Uterus (tissue), 3 donors: ENCODE measurements at regions not wholly inside any gene's neighbourhood (a gene's known extent, or its start where the extent isn't known, plus 50 kb on each side); places are given as distances from the start of the nearest gene placed in this dataset.
"Not testable (repeated sequence)": the region's sequence is repeated elsewhere in the genome, so short reads cannot be mapped to it uniquely, and the experiment has no call there.

ENCODE experiments used
- DNase-seq, 2 donors: peaks; one replicate each; pipeline ENCODE4 v3.0.0-alpha.2; 2019 to 2020
- H3K27ac ChIP-seq, 2 donors: fragments of 200-600 bp; sonication (generic); 1 replicate in 1 of 2; 2 replicates in 1 of 2; pipeline ENCODE4 v1.5.1; 2016 to 2018
- H3K27me3 ChIP-seq, 2 donors: fragments of 200-600 bp; sonication (generic); one replicate each; pipeline ENCODE4 v1.5.1; 2018 to 2019; ENCODE audit warnings: control low read depth in 1 of 2
- H3K36me3 ChIP-seq, 2 donors: fragments of 200-600 bp; sonication (generic); one replicate each; pipeline ENCODE4 v1.5.1; 2019; ENCODE audit warnings: control low read depth in 1 of 2
- H3K4me1 ChIP-seq, 2 donors: fragments of 200-600 bp; sonication (generic); one replicate each; pipeline ENCODE4 v1.5.1; 2018 to 2019; ENCODE audit warnings: control low read depth in 1 of 2
- H3K4me3 ChIP-seq, 2 donors: fragments of 200-600 bp; sonication (generic); 1 replicate in 1 of 2; 2 replicates in 1 of 2; pipeline ENCODE4 v1.5.1; 2018 to 2019; ENCODE audit warnings: mild to moderate bottlenecking in 1 of 2
- H3K9me3 ChIP-seq, 2 donors: fragments of 200-600 bp; sonication (generic); one replicate each; pipeline ENCODE4 v1.5.1; 2019; ENCODE audit warnings: control low read depth in 1 of 2
- POLR2A ChIP-seq, 2 donors: fragments of 450-650 bp; IDR thresholded peaks; one replicate each; pipeline ENCODE4 v1.6.1; 2016; ENCODE audit warnings: antibody characterized with exemption in 2 of 2, mild to moderate bottlenecking in 1 of 2, moderate library complexity in 1 of 2
- intact Hi-C: fragments of 100-400 bp; cut with DNase I; formaldehyde crosslinking; loops from one replicate; pipeline ENCODE4 v1.15.1; 2023; ENCODE audit warnings: low total_unique reads
- TF ChIP-seq, protein P1 (sequence below), 4 experiments: fragments of 200-600 bp in 2 of 4; fragments of 450-650 bp in 2 of 4; sonication (generic) in 2 of 4; IDR thresholded peaks; one replicate each; pipeline ENCODE4 v1.5.1; 2016 to 2019; ENCODE audit warnings: antibody characterized with exemption in 4 of 4, mild to moderate bottlenecking in 2 of 4, moderate library complexity in 1 of 4
- donor health status: DM: yes; HTN: yes; CAD: no.

- Histone ChIP-seq H3K36me3 (no peaks in the 10 kb centered on the region), H3K27me3 (no peaks in the 10 kb centered on the region), H3K4me3 (no peak overlapping the region), H3K27ac (no peak overlapping the region), H3K4me1 (no peaks in the 10 kb centered on the region), H3K9me3 (no peaks in the 10 kb centered on the region)
- TF ChIP-seq POLR2A (IDR thresholded peaks at IDR 0.05), result no peak
- TF ChIP-seq, protein P1, sequence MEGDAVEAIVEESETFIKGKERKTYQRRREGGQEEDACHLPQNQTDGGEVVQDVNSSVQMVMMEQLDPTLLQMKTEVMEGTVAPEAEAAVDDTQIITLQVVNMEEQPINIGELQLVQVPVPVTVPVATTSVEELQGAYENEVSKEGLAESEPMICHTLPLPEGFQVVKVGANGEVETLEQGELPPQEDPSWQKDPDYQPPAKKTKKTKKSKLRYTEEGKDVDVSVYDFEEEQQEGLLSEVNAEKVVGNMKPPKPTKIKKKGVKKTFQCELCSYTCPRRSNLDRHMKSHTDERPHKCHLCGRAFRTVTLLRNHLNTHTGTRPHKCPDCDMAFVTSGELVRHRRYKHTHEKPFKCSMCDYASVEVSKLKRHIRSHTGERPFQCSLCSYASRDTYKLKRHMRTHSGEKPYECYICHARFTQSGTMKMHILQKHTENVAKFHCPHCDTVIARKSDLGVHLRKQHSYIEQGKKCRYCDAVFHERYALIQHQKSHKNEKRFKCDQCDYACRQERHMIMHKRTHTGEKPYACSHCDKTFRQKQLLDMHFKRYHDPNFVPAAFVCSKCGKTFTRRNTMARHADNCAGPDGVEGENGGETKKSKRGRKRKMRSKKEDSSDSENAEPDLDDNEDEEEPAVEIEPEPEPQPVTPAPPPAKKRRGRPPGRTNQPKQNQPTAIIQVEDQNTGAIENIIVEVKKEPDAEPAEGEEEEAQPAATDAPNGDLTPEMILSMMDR (IDR thresholded peaks at IDR 0.05), result no peak
- intact Hi-C loops, result no loop called here
- DNase-seq, result no peak
Measured at GRCh38 chr5:112049738-112050137, 292.7 kb upstream of the NREP start.

- H3K27ac ChIP-seq, result no peak overlapping the region
- no peak overlapping the region for H3K4me3 ChIP-seq
- no peaks in the 10 kb centered on the region for H3K36me3 ChIP-seq
- no peak for TF ChIP-seq POLR2A (IDR thresholded peaks at IDR 0.05)
- TF ChIP-seq, protein P1 (IDR thresholded peaks at IDR 0.05), result no peak
- H3K9me3 ChIP-seq, result no peaks in the 10 kb centered on the region
- intact Hi-C loops, result no loop called here
- no peaks in the 10 kb centered on the region for H3K4me1 ChIP-seq
- H3K27me3 ChIP-seq, result no peaks in the 10 kb centered on the region
- DNase-seq, result no peak
Measured at GRCh38 chr5:112036206-112036605, 279.2 kb upstream of the NREP start.

GRCh38 chr5:112034421-112034979 lies 277.5 kb upstream of the NREP start:
- Histone ChIP-seq H3K27me3 (no peaks in the 10 kb centered on the region), H3K27ac (no peak overlapping the region), H3K36me3 (no peaks in the 10 kb centered on the region), H3K4me1 (no peaks in the 10 kb centered on the region), H3K9me3 (no peaks in the 10 kb centered on the region), H3K4me3 (no peak overlapping the region)
- no peak for DNase-seq
- intact Hi-C loops, result no loop called here
- TF ChIP-seq, protein P1 (IDR thresholded peaks at IDR 0.05), result no peak
- TF ChIP-seq POLR2A (IDR thresholded peaks at IDR 0.05), result no peak

DNA sequence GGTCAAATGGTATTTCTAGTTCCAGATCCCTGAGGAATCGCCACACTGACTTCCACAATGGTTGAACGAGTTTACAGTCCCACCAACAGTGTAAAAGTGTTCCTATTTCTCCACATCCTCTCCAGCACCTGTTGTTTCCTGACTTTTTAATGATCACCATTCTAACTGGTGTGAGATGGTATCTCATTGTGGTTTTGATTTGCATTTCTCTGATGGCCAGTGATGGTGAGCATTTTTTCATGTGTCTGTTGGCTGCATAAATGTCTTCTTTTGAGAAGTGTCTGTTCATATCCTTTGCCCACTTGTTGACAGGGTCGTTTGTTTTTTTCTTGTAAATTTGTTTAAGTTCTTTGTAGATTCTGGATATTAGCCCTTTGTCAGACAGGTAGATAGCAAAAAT lies 269.9 kb upstream of the NREP start:
- H3K36me3 ChIP-seq, DNase-seq, H3K27ac ChIP-seq, H3K4me1 ChIP-seq, H3K9me3 ChIP-seq, intact Hi-C loops, H3K4me3 ChIP-seq, H3K27me3 ChIP-seq: not testable (repeated sequence)

- Histone ChIP-seq H3K4me3 (no peak overlapping the region), H3K27ac (no peak overlapping the region), H3K4me1 (no peaks in the 10 kb centered on the region), H3K27me3 (no peaks in the 10 kb centered on the region), H3K36me3 (no peaks in the 10 kb centered on the region), H3K9me3 (no peaks in the 10 kb centered on the region)
- no peak for DNase-seq
- TF ChIP-seq, protein P1 (IDR thresholded peaks at IDR 0.05), result no peak
- no peak for TF ChIP-seq POLR2A (IDR thresholded peaks at IDR 0.05)
- intact Hi-C loops, result no loop called here
Measured at GRCh38 chr5:112025757-112026156, 268.8 kb upstream of the NREP start.

DNA sequence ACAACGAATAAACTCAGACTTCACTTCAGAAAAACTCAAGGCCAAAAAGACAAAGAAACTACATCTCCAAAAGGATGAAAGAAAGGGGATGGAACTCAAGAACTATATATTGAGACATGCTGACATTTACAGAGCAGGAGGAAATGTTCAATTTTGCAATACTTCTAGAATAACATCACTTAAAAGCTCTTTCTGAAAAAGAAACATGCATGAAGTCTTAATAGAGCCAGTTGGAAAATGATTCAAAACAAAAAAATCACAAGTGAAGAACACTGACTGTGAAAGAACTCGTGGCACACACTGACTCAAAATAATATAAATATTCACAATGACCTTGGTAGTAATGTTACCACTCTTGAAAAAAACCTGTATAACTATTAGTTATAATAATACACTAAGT lies 267.8 kb upstream of the NREP start:
- H3K27ac ChIP-seq, result no peak overlapping the region
- no peak overlapping the region for H3K4me3 ChIP-seq
- no peaks in the 10 kb centered on the region for H3K27me3 ChIP-seq
- H3K9me3 ChIP-seq, result no peaks in the 10 kb centered on the region
- no peak for TF ChIP-seq POLR2A (IDR thresholded peaks at IDR 0.05)
- H3K4me1 ChIP-seq, result no peaks in the 10 kb centered on the region
- intact Hi-C loops, result no loop called here
- DNase-seq, result no peak
- H3K36me3 ChIP-seq, result no peaks in the 10 kb centered on the region
